ENCODE measurements at regions not wholly inside any gene's neighbourhood (a gene's known extent, or its start where the extent isn't known, plus 50 kb on each side); places are given as distances from the start of the nearest gene placed in this dataset.

- CTCF ChIA-PET (ENCODE audit: low intra/inter-chr PET ratio, low total read pairs): no interaction called here
- Histone ChIP-seq H3K4me2 (ENCODE audit: low read depth, low read length) (no peak overlapping the region), H2AFZ (ENCODE audit: low read length) (no peak overlapping the region), H3K27me3 (ENCODE audit: control insufficient read depth in 1 of 2, insufficient read depth in 2 of 2, low read length in 2 of 2) (no peaks in the 10 kb centered on the region), H3K4me3 (replicated peaks in 1 of 3; ENCODE audit: insufficient read depth in 1 of 3, low read depth in 2 of 3, low read length in 3 of 3) (no peak overlapping the region), H3K9ac (ENCODE audit: insufficient read depth, low read depth, low read length) (no peak overlapping the region), H4K20me1 (ENCODE audit: insufficient read depth, low read length) (no peaks in the 10 kb centered on the region), H3K4me1 (ENCODE audit: insufficient read depth, low read length) (no peaks in the 10 kb centered on the region), H3K9me3 (ENCODE audit: low read length) (no peaks in the 10 kb centered on the region), H3K79me2 (ENCODE audit: insufficient read depth, low read length) (no peaks in the 10 kb centered on the region), H3K36me3 (replicated peaks in 1 of 2; ENCODE audit: control insufficient read depth in 1 of 2, insufficient read depth in 2 of 2, low read length in 2 of 2) (no peaks in the 10 kb centered on the region), H3K27ac (ENCODE audit: extremely low read length, insufficient read depth, low read length) (no peak overlapping the region)
- FAIRE-seq (no peak), ATAC-seq (no peak), DNase-seq (ENCODE audit: low spot score) (no peak)
- BruUV-seq (replicated peaks): no TSS peak
- in situ Hi-C loops (cut with HindIII; ENCODE audit: extremely low pct_ligation_motif_present, low pct_unique_long_range_greater_than_20kb) (no loop called here), intact Hi-C loops (cut with micrococcal nuclease; ENCODE audit: unreplicated experiment) (no loop called here)
- POLR2A ChIA-PET: no interaction called here
- WGBS (ENCODE audit: low lambda C conversion rate): 21% methylated on average over 7 of the region's 7 CpGs
- no peak for TF ChIP-seq ISL2 (CRISPR knock-in tag; IDR thresholded peaks at IDR 0.05)
- TF ChIP-seq ETS1 (CRISPR knock-in tag; IDR thresholded peaks at IDR 0.05): no peak
- no peak for TF ChIP-seq ZNF33A (CRISPR knock-in tag; IDR thresholded peaks at IDR 0.05; ENCODE audit: borderline replicate concordance)
- TF ChIP-seq BATF2 (CRISPR knock-in tag; IDR thresholded peaks at IDR 0.05): no peak
- no peak for TF ChIP-seq ZNF691 (CRISPR knock-in tag; IDR thresholded peaks at IDR 0.05; ENCODE audit: borderline replicate concordance, low read depth)
- no peak for TF ChIP-seq ZSCAN5A (CRISPR knock-in tag; IDR thresholded peaks at IDR 0.05; ENCODE audit: borderline replicate concordance)
- TF ChIP-seq ZNF513 (CRISPR knock-in tag; conservative IDR thresholded peaks at IDR 0.05): no peak
- TF ChIP-seq ZSCAN20 (CRISPR knock-in tag; IDR thresholded peaks at IDR 0.05; ENCODE audit: borderline replicate concordance): no peak
- TF ChIP-seq ZNF569 (CRISPR knock-in tag; IDR thresholded peaks at IDR 0.05; ENCODE audit: borderline replicate concordance): no peak
- no peak for TF ChIP-seq ZNF790 (CRISPR knock-in tag; IDR thresholded peaks at IDR 0.05; ENCODE audit: borderline replicate concordance)
- TF ChIP-seq ZNF142 (CRISPR knock-in tag; IDR thresholded peaks at IDR 0.05): no peak
- TF ChIP-seq ZNF124 (CRISPR knock-in tag; IDR thresholded peaks at IDR 0.05): no peak
These were observed 200.8 kb upstream of the SLCO3A1 start for GRCh38 chr15:91652610-91653207.

Measured in HepG2 (cell line).